SK-N-SH treated with all-trans-retinoic acid at 6 μM for 48 hours (cell line): ENCODE measurements at regions not wholly inside any gene's neighbourhood (a gene's known extent, or its start where the extent isn't known, plus 50 kb on each side); places are given as distances from the start of the nearest gene placed in this dataset.

Experiments used
- ATAC-seq: fragments of 200-7000 bp; cut with Tn5 transposase; 3 replicates; pipeline ENCODE4 v1.9.1; 2020; ENCODE audit warnings: mild to moderate bottlenecking, moderate library complexity
- ARNTL ChIP-seq: fragments of 450-650 bp; formaldehyde crosslinking; IDR thresholded peaks from 2 replicates; pipeline ENCODE4 v1.5.0; 2020; ENCODE audit warnings: low read depth, mild to moderate bottlenecking, moderate library complexity, borderline replicate concordance
- BACH2 ChIP-seq: fragments of 250-450 bp; sonication (Bioruptor Pico); IDR thresholded peaks from 2 replicates; pipeline ENCODE4 v1.9.0; 2021; ENCODE audit warnings: mild to moderate bottlenecking, borderline replicate concordance
- CREB5 ChIP-seq: fragments of 250-450 bp; sonication (Bioruptor Pico); IDR thresholded peaks from 2 replicates; pipeline ENCODE4 v1.5.1; 2020; ENCODE audit warnings: low read depth, mild to moderate bottlenecking, moderate library complexity
- CSDC2 ChIP-seq: fragments of 250-450 bp; sonication (Bioruptor Pico); IDR thresholded peaks from 2 replicates; pipeline ENCODE4 v1.5.0; 2020; ENCODE audit warnings: mild to moderate bottlenecking, moderate library complexity
- ESRRG ChIP-seq: fragments of 250-450 bp; sonication (Bioruptor Pico); IDR thresholded peaks from 2 replicates; pipeline ENCODE4 v1.6.1; 2021; ENCODE audit warnings: mild to moderate bottlenecking
- GLIS3 ChIP-seq: fragments of 250-450 bp; sonication (Bioruptor Pico); IDR thresholded peaks from 2 replicates; pipeline ENCODE4 v1.5.0; 2020; ENCODE audit warnings: mild to moderate bottlenecking, moderate library complexity
- ISL1 ChIP-seq: fragments of 250-450 bp; sonication (Bioruptor Pico); IDR thresholded peaks from 2 replicates; pipeline ENCODE4 v2.1.2; 2022; ENCODE audit warnings: mild to moderate bottlenecking, moderate library complexity
- OSR1 ChIP-seq: fragments of 250-450 bp; sonication (Bioruptor Pico); IDR thresholded peaks from 2 replicates; pipeline ENCODE4 v1.8.0; 2022; ENCODE audit warnings: moderate library complexity, mild to moderate bottlenecking, inconsistent platforms
- POU6F1 ChIP-seq: fragments of 250-450 bp; sonication (Bioruptor Pico); IDR thresholded peaks from 2 replicates; pipeline ENCODE4 v1.8.0; 2021; ENCODE audit warnings: low read depth, mild to moderate bottlenecking, moderate library complexity, borderline replicate concordance
- RARB ChIP-seq: fragments of 250-450 bp; sonication (Bioruptor Pico); IDR thresholded peaks from 2 replicates; pipeline ENCODE4 v1.8.0; 2021; ENCODE audit warnings: mild to moderate bottlenecking, moderate library complexity
- SNAI2 ChIP-seq: fragments of 250-450 bp; sonication (Bioruptor Pico); IDR thresholded peaks from 2 replicates; pipeline ENCODE4 v1.5.0; 2020; ENCODE audit warnings: mild to moderate bottlenecking, moderate library complexity
- TOX ChIP-seq: fragments of 250-450 bp; sonication (Bioruptor Pico); IDR thresholded peaks from 2 replicates; pipeline ENCODE4 v1.8.0; 2021; ENCODE audit warnings: mild to moderate bottlenecking, moderate library complexity, borderline replicate concordance
- TSHZ2 ChIP-seq: fragments of 250-450 bp; sonication (Bioruptor Pico); IDR thresholded peaks from 2 replicates; pipeline ENCODE4 v1.5.0; 2020; ENCODE audit warnings: mild to moderate bottlenecking, moderate library complexity
- ZC3H10 ChIP-seq: fragments of 250-450 bp; sonication (Bioruptor Pico); IDR thresholded peaks from 2 replicates; pipeline ENCODE4 v1.5.1; 2021; ENCODE audit warnings: mild to moderate bottlenecking, moderate library complexity
- ZFP3 ChIP-seq: fragments of 250-450 bp; sonication (Bioruptor Pico); IDR thresholded peaks from 2 replicates; pipeline ENCODE4 v1.5.0; 2020; ENCODE audit warnings: mild to moderate bottlenecking, moderate library complexity
- ZFP30 ChIP-seq: fragments of 450-650 bp; formaldehyde crosslinking; IDR thresholded peaks from 2 replicates; pipeline ENCODE4 v1.5.0; 2022; ENCODE audit warnings: mild to moderate bottlenecking, moderate library complexity
- ZNF565 ChIP-seq: fragments of 450-650 bp; formaldehyde crosslinking; conservative IDR thresholded peaks from 2 replicates; pipeline ENCODE4 v1.5.0; 2020; ENCODE audit warnings: low read depth, mild to moderate bottlenecking, moderate library complexity
- ZNF70 ChIP-seq: fragments of 450-650 bp; formaldehyde crosslinking; IDR thresholded peaks from 2 replicates; pipeline ENCODE4 v1.5.0; 2020; ENCODE audit warnings: mild to moderate bottlenecking, moderate library complexity
- ZNF8 ChIP-seq: fragments of 450-650 bp; formaldehyde crosslinking; IDR thresholded peaks from 2 replicates; pipeline ENCODE4 v1.5.0; 2020; ENCODE audit warnings: mild to moderate bottlenecking, moderate library complexity
- TF ChIP-seq, protein P1 (sequence below): fragments of 250-450 bp; sonication (Bioruptor Pico); IDR thresholded peaks from 2 replicates; pipeline ENCODE4 v1.5.1; 2021; ENCODE audit warnings: mild to moderate bottlenecking, moderate library complexity

DNA sequence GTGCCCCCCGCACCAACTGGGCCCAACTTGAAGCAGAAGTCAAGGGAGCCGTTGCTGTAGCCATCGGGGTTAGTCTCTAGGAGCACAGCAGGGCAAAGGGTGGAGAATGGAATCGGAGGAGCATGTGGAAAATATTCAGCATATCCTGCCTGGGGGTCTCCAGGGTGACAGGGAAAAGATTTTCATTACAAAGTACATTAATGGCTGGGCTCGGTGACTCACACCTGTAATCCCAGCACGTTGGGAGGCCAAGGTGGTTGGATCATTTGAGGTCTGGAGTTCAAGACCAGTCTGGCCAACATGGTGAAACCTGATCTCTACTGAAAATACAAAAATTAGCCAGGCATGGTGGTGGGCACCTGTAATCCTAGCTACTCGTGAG lies 53.8 kb upstream of the ABLIM1 start:
- TF ChIP-seq TSHZ2: no peak
- TF ChIP-seq ZC3H10 (CRISPR knock-in tag): no peak
- no peak for TF ChIP-seq BACH2 (CRISPR knock-in tag)
- TF ChIP-seq TOX (CRISPR knock-in tag): no peak
- no peak for TF ChIP-seq ZNF565 (CRISPR knock-in tag)
- TF ChIP-seq GLIS3 (CRISPR knock-in tag): no peak
- no peak for TF ChIP-seq ZFP3 (CRISPR knock-in tag)
- no peak for TF ChIP-seq CSDC2 (CRISPR knock-in tag)
- no peak for TF ChIP-seq ARNTL (CRISPR knock-in tag)
- TF ChIP-seq ZFP30: no peak
- TF ChIP-seq POU6F1 (CRISPR knock-in tag): no peak
- TF ChIP-seq ESRRG (CRISPR knock-in tag): no peak
- ATAC-seq: no peak

- no peak for ATAC-seq
- TF ChIP-seq ARNTL (CRISPR knock-in tag): no peak
- TF ChIP-seq RARB (CRISPR knock-in tag): no peak
- TF ChIP-seq ZNF565 (CRISPR knock-in tag): no peak
- TF ChIP-seq TOX (CRISPR knock-in tag): no peak
- no peak for TF ChIP-seq CREB5 (CRISPR knock-in tag)
- TF ChIP-seq ZNF8 (CRISPR knock-in tag): no peak
- TF ChIP-seq BACH2 (CRISPR knock-in tag): no peak
- no peak for TF ChIP-seq SNAI2
- TF ChIP-seq, protein P1, sequence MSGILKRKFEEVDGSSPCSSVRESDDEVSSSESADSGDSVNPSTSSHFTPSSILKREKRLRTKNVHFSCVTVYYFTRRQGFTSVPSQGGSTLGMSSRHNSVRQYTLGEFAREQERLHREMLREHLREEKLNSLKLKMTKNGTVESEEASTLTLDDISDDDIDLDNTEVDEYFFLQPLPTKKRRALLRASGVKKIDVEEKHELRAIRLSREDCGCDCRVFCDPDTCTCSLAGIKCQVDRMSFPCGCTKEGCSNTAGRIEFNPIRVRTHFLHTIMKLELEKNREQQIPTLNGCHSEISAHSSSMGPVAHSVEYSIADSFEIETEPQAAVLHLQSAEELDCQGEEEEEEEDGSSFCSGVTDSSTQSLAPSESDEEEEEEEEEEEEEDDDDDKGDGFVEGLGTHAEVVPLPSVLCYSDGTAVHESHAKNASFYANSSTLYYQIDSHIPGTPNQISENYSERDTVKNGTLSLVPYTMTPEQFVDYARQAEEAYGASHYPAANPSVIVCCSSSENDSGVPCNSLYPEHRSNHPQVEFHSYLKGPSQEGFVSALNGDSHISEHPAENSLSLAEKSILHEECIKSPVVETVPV (CRISPR knock-in tag): no peak
- TF ChIP-seq TSHZ2: no peak
- TF ChIP-seq OSR1: no peak
- no peak for TF ChIP-seq ZFP30
- TF ChIP-seq ZNF70 (CRISPR knock-in tag): no peak
- no peak for TF ChIP-seq ESRRG (CRISPR knock-in tag)
- TF ChIP-seq, all 23 proteins: peak for 0
These were observed 55.5 kb upstream of the ABLIM1 start for GRCh38 chr10:114713525-114714090.

- TF ChIP-seq ZFP3 (CRISPR knock-in tag) (peak; percentile 48; the same call in 1 of the 2 replicates), CSDC2 (CRISPR knock-in tag) (0 out of 2 replicates have a peak, but pooled peaks have one; percentile 43), ISL1 (CRISPR knock-in tag) (peak; percentile 49), ARNTL (CRISPR knock-in tag) (no peak)
- ATAC-seq: peak; percentile 98
These were observed 56.2 kb upstream of the ABLIM1 start for GRCh38 chr10:114714281-114714741.
